ENCODE measurements at regions not wholly inside any gene's neighbourhood (a gene's known extent, or its start where the extent isn't known, plus 50 kb on each side); places are given as distances from the start of the nearest gene placed in this dataset.

DNA sequence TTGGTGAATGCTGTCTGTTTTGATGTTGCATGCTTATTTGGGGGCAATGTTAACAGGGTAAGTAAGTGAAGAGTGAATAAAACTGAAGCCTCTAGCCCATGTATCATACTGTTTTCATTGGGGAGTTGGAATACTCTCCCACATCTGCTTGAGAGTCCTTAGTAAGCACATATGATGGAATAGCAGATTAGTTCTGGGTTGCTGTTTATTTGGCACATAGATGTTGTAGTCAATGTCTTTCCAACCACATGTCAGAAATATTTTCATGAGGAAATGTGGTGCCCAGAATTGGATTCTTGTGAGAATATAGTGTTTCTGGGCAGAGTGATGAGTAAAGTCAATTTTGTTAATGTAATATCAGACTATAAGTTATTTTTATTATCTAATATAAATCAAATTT lies 611.7 kb upstream of the FTMT start:
- H3K27ac ChIP-seq: no peak overlapping the region
- no peak for DNase-seq
- no peaks in the 10 kb centered on the region for H3K36me3 ChIP-seq
- H3K27me3 ChIP-seq: no peaks in the 10 kb centered on the region
- H3K9me3 ChIP-seq: no peaks in the 10 kb centered on the region
- intact Hi-C loops (cut with DNase I): loop anchor here (2.0 kb wide), 1 partner anchor 17 kb away; no protein-coding TSS in a partner anchor
- H3K4me3 ChIP-seq: no peak overlapping the region
- H3K4me1 ChIP-seq: no peaks in the 10 kb centered on the region
- no peak for TF ChIP-seq POLR2A (IDR thresholded peaks at IDR 0.05)
- TF ChIP-seq, protein P1, sequence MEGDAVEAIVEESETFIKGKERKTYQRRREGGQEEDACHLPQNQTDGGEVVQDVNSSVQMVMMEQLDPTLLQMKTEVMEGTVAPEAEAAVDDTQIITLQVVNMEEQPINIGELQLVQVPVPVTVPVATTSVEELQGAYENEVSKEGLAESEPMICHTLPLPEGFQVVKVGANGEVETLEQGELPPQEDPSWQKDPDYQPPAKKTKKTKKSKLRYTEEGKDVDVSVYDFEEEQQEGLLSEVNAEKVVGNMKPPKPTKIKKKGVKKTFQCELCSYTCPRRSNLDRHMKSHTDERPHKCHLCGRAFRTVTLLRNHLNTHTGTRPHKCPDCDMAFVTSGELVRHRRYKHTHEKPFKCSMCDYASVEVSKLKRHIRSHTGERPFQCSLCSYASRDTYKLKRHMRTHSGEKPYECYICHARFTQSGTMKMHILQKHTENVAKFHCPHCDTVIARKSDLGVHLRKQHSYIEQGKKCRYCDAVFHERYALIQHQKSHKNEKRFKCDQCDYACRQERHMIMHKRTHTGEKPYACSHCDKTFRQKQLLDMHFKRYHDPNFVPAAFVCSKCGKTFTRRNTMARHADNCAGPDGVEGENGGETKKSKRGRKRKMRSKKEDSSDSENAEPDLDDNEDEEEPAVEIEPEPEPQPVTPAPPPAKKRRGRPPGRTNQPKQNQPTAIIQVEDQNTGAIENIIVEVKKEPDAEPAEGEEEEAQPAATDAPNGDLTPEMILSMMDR (IDR thresholded peaks at IDR 0.05): no peak

GRCh38 chr5:121246971-121247370 lies 604.7 kb upstream of the FTMT start:
- no peaks in the 10 kb centered on the region for H3K36me3 ChIP-seq
- TF ChIP-seq POLR2A (IDR thresholded peaks at IDR 0.05) (no peak), POLR2AphosphoS5 (IDR thresholded peaks at IDR 0.05) (no peak), EP300 (IDR thresholded peaks at IDR 0.05) (no peak)
- TF ChIP-seq, protein P1 (IDR thresholded peaks at IDR 0.05): no peak
- no peaks in the 10 kb centered on the region for H3K4me1 ChIP-seq
- no peak for DNase-seq
- no peaks in the 10 kb centered on the region for H3K27me3 ChIP-seq
- 36 to 65% methylated on average over 3 of the region's 3 CpGs for WGBS, 2 donors
- intact Hi-C loops (cut with DNase I): no loop called here
- H3K27ac ChIP-seq: no peak overlapping the region
- H3K4me3 ChIP-seq: no peak overlapping the region
- H3K9me3 ChIP-seq: no peaks in the 10 kb centered on the region

DNA sequence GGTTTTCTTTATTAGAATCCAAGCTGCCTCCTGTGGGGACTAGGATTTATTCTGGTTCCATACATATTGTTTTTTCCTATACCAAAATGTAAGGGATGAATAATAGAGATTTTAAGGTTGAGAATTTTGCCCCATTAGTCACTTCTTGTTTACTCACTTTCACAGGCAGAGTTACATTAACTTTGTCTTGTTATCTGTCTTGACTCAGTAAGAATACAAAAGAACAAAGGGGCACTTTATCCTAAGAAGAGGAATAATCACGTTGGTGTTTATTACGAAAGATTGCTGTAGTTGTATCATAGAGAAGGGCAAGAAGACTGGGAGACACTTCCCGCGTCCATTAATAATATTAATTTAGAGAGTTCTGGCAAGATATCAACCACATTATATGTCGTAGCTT lies 599.7 kb upstream of the FTMT start:
- H3K9me3 ChIP-seq: no peaks in the 10 kb centered on the region
- H3K4me1 ChIP-seq: no peaks in the 10 kb centered on the region
- no peak overlapping the region for H3K4me3 ChIP-seq
- no peaks in the 10 kb centered on the region for H3K27me3 ChIP-seq
- intact Hi-C loops (cut with DNase I): no loop called here
- H3K27ac ChIP-seq: no peak overlapping the region
- no peak for TF ChIP-seq POLR2A (IDR thresholded peaks at IDR 0.05)
- no peak for TF ChIP-seq POLR2AphosphoS5 (IDR thresholded peaks at IDR 0.05)
- TF ChIP-seq, protein P1 (IDR thresholded peaks at IDR 0.05): no peak
- no peak for TF ChIP-seq EP300 (IDR thresholded peaks at IDR 0.05)
- DNase-seq: no peak
- WGBS, 2 donors: 65 to 73% methylated on average over 5 of the region's 5 CpGs
- no peaks in the 10 kb centered on the region for H3K36me3 ChIP-seq

- H3K4me1 ChIP-seq: no peaks in the 10 kb centered on the region
- H3K27ac ChIP-seq: no peak overlapping the region
- intact Hi-C loops (cut with DNase I): no loop called here
- TF ChIP-seq POLR2A (IDR thresholded peaks at IDR 0.05) (no peak), POLR2AphosphoS5 (IDR thresholded peaks at IDR 0.05) (no peak), EP300 (IDR thresholded peaks at IDR 0.05) (no peak)
- TF ChIP-seq, protein P1 (IDR thresholded peaks at IDR 0.05): no peak
- no peaks in the 10 kb centered on the region for H3K36me3 ChIP-seq
- H3K27me3 ChIP-seq: no peaks in the 10 kb centered on the region
- H3K4me3 ChIP-seq: no peak overlapping the region
- no peak for DNase-seq
- peaks cover 0 to 1% (median 0%) of the 10 kb centered on the region in 4 donors for H3K9me3 ChIP-seq
Measured at GRCh38 chr5:121257621-121258020, 594.1 kb upstream of the FTMT start.

- Histone ChIP-seq H3K4me3 (no peak overlapping the region), H3K9me3 (no peaks in the 10 kb centered on the region), H3K27me3 (no peaks in the 10 kb centered on the region), H3K4me1 (no peaks in the 10 kb centered on the region), H3K36me3 (no peaks in the 10 kb centered on the region), H3K27ac (no peak overlapping the region)
- DNase-seq: no peak
- TF ChIP-seq EP300 (IDR thresholded peaks at IDR 0.05) (no peak), POLR2AphosphoS5 (IDR thresholded peaks at IDR 0.05) (no peak), POLR2A (IDR thresholded peaks at IDR 0.05) (no peak)
- TF ChIP-seq, protein P1 (IDR thresholded peaks at IDR 0.05): no peak
- WGBS, 2 donors: 86% methylated on average over 3 of the region's 3 CpGs
- intact Hi-C loops (cut with DNase I): no loop called here
Measured at GRCh38 chr5:121263456-121263855, 588.2 kb upstream of the FTMT start.

Data from sigmoid colon (tissue), 6 donors.